ENCODE measurements at regions not wholly inside any gene's neighbourhood (a gene's known extent, or its start where the extent isn't known, plus 50 kb on each side); places are given as distances from the start of the nearest gene placed in this dataset.

DNA sequence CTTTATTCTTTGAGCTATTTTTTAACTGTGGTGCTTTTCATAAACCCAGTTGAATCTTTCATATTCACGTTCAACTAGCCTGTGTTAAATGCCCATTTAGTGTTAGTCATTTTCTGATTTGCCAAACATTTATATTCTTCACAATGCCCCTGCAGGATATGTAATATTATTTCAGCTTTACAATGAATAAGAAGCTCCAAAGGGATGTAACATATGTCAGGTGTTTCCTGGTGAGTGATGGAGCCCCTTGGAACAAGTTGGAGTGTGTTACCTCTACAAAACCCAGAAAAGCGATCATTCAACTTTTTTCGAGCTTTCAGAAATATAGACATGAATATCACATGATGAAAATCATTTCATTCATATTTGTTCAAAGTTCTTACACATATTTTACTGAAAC, 471.0 kb upstream of the CDH2 start:
- no peak for DNase-seq

DNA sequence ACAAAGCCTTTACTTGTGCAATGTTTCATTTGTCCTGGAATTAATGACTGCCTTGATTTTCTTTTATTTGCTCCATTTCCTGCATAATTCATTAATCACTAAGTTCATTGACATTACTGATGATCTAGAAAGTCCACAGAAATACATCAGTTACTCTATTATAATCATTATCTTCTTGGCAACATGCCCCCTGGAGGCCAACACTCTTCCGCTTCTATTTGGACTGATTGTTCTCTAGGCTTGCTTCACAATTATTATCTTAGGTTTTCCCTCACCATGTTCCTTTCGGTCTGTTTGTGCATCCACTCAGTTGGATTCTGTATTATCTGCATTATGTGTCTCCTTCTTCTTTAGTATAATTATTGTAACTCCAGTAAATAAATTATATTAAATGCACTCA, 461.0 kb upstream of the CDH2 start:
- DNase-seq = no peak

DNA sequence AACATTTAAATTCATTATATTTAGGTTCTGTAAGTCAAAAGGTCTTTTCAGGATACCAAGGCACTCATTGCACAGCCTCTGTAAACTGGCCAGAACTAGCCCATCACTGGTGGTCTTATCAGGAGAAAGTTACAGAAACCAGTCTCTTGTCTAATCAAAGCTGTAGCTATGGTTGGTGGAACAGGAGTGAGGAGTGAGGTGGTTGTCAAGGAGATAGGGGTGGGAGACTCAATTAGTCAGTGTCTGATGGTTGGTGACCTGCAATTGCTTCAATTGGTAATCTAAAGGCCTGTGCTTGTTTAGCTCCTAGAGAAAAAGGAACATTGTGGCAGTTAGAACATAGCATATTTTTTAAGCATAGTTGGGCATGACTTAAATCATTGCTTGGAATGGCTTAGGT, 458.6 kb upstream of the CDH2 start:
- no peak for DNase-seq

DNA sequence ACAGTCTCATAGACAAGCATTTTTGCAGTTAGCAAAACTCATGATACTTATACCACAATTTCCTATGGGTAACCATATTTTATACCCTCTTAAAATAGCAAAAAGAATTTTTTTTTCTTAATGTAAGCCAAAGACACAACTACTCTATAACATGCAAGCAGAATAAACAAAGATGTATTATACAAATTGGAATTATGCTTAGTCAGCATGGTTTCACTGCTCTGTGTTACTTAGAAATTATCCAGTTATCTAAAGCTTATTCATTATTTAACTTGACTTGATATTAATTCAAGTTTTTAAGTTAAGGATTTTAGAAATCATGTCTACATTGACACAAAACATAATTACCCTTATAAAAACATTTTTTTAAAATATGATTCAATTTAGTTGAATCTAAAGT, 449.8 kb upstream of the CDH2 start:
- DNase-seq = no peak

DNA sequence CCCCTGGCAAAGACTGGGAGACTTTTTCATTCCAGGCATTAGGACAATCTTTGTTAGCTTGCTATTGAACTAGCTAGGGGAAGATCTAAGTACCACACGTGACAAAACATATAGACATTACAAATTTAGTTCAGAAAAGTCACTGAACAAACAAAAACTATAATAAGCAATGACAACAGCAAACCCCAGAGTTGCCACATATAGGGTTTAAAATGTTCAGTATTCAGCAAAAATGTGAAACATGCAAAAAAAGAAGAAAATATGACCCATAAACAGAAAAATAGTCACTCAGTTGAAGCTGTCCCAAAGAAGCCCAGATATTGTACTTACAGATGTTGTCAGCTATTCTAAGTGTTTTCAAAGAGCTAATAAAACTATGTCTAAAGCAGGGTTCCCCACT, 431.1 kb upstream of the CDH2 start:
- no peak for DNase-seq

DNA sequence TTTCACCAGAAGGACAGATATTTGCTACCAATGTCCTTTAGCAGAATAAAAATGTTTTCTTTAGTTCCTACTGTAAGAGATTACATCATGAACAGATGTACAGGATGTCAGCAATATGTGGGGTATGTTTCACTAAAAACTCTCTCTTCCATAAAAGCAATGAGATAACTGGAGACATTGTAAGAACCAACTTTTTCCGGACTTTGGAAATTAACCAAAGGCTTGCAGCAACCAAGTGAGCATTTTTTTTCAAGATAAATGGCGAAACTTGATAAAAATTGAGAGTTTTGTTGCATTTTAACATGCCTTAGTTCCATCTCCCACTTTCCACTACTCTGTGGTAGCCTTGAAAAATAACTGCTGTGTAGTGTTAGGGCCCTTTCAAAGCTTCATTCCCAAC, 429.8 kb upstream of the CDH2 start:
- no peak for DNase-seq

DNA sequence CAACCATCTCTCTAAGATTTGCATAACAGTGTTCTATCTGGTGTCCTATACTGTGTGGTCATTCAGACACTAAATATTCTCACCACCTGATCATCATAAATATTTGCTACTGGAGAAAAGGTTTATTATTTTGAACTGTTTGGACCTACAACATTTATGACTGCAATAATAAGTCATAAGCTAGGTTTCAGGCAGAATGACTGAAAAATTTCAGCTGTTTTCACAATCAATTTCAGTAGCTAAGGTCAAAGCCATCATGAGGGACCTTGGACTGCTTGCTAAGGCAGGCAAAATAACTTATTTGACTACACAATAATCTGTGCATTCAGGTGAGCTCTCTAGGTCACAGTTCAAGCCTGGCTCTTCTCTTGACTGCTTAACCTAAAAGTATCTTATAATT, 425.5 kb upstream of the CDH2 start:
- DNase-seq = no peak

DNA sequence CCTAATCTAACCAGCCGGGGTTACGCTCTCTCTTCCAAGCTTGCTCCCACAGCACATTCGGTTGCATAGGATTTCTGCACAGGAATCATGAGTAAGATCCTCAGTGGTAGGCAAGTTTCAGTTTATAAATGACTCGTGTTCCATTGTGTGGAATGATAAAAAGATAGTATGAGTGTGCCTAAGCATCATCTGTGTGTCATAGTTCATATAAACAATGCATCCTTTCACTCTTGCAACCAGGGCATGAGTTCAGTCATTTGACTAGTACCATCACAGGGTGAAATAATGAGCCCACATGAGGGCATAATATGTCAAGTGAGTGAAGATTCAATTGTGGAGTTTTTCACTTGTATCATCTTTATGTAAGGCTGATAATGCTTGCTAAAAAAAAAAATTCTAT, 417.1 kb upstream of the CDH2 start:
- DNase-seq = no peak

DNA sequence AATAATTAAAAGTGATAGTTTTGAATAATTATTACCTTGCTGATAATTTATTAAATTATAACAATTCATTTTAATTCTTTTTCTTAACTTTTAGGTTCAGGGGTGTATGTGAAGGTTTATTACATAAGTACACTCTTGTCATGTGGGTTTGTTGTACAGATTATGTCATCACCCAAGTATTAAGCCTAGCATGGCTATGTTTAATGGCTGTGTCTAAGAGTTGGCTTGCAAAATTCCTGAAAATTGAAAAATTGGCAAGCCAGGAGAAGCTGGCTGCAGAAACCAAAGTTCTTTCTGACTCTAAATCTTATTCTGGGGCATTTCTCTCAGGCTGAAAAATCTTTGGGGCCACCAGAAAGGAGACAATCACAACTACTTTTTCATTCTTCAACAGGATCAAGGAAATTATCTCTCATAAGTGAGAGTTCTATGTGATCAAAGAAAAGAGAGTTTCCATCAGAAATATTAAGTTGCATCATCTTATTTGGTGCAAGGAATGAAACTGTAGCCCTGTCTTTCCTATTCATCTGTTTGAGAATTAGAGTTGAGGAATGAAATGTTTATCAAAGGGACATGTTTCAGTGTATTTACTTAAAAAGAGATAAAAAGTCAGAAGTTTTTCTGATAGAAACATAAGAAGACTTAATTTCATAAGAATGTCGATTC, 412.1 kb upstream of the CDH2 start:
- DNase-seq = no peak

DNA sequence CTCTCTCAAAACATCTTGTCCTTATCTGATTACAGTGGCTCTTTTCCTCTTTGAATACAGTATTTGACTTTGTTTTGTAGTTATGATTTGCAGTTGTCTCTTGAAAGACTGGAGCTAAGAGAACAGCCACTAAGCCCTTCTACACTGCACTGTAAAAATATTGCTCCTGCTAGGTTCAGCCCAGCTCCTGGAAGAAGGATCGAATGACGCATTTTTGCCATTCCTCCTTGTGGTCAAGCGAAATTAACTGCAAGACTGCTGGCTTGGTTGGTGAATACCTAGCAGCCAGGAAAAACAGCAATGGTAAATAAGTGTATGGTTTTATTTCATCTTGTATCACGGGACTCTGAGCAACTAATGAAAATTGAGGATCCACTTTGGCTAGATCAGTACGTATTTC, 407.8 kb upstream of the CDH2 start:
- DNase-seq = no peak

DNA sequence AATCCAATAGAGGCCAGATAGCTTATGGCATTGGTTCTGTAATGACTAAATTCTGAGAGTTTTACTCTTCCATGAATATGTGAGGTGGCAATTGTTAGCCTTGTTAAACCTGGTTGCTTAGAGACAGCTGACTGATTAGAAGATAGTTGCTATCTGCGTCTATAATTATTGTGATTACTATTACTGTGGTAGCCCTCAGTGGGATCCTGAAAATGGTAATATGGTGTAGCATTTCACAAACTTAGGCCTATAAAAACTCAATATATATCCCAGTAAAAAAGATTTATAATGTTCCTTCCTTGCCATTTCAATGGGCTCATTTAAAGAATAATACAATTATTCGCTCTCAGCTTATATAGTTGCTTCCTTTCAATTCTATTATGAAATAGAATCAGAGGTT, 405.8 kb upstream of the CDH2 start:
- DNase-seq = no peak

DNA sequence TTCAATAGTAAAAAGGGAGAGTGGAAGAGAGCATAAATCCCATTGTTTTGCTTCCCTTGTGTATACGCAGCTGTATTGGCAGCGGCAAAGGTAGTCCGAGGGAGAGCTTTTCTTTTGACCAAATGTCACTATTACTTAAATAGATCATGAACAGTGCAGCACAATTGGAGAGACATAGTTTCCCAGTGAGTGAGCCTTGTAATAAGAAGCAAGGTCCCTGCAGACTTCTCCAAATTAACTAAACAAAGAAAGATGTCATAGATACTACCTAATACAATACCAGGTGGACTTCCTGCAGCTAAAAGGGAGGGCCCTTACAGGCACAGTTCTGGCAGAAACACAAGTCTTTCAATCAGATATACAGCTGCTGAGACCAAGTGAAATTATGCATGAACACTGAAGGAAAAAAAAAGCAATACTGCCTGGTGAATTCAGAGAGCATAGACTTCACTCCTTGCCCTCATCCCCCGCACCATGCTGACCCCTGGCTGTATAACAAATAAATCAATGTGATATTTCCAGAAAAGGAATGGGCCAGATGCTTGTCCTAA, 404.7 kb upstream of the CDH2 start:
- DNase-seq = no peak

DNA sequence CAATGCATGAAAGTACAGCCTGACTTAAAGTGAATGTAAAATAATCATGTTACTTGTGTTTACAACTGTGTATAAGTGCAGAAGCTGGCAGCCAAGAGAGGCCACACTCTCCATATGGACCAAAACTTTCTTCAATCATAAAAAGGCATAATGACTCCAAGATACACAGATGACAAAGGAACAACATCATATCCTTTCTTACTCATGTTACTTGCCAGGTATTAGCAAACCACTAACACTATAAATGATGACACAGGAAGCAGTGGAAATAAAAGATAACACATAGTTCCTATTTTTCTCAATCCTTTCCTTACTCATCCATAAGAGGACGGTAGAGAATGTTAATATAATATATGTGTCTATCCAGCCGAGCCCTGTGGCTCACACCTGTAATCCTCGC, 400.0 kb upstream of the CDH2 start:
- DNase-seq = no peak

DNA sequence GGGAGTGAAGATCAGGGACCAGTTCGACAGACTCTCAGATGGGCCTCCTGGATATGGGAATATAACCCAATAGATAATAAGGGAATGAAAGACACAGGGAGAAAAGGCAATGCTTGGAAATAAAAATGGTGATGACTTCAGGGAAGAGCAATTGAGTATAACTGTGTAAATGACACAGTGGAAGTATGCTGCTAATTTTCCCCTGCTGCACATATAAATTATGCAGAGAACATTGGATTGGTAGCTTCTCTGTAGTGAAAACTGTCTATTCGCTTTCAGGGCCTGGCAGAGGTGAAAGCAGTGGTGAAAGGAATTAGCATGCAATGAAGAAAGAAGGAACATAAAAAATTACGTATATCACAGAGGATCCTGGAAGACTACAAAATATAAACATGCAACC, 398.2 kb upstream of the CDH2 start:
- no peak for DNase-seq

DNA sequence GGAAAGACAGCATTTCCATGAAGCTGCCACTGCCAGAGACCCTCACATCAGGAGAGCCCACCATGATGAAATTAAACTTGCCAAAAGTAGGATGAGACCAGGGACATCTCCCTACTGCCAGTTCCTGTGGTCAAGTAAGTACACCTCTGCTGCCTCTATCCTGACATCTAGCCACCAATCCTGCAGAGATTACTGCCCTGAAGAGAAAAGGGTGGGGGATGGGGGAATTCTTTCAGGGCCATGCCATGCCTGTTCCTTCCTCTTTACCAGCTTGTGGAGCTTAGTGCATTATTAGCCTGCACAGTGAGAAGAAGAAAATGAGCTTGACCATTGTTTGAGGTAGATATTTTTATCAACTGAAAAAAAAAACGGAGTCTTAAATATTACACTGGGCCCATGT, 397.2 kb upstream of the CDH2 start:
- DNase-seq = no peak

DNA sequence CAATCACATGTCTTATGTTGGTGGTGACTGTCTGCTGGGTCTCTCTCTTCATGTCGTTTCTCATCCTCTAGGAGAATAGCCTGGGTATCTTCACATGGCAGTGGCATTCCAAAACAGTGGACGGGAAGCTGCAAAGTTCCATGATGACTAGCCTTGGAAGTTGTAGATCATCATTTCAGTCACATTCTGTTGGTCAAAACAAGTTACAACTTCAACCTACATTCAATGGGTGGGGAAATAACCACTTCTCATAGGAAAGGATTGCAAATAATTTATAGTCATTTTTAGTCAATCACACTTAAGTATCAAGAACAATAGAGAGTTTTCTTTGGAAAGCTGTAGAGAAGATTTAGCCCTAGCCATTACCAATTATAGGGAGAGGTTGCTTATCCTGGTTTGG, 395.0 kb upstream of the CDH2 start:
- DNase-seq = no peak

DNA sequence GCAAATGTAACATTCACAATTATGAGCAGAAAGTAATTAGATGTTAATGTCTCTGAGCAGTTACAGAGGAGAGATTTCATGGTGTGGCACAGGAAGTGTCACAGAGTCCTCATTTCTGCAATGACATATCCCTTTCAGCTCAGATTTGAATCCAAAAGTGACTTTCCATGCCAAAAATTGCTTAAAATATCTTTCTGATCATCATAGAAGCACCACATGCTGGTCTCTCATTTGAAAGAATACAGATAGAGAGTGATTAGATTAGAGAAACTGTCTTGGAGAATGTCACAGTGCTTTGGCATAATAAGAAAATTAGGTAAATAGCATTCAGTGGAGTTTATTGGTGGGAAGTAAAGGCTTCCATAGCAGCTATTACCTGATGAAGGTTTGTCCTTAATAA, 383.4 kb upstream of the CDH2 start:
- no peak for DNase-seq

DNA sequence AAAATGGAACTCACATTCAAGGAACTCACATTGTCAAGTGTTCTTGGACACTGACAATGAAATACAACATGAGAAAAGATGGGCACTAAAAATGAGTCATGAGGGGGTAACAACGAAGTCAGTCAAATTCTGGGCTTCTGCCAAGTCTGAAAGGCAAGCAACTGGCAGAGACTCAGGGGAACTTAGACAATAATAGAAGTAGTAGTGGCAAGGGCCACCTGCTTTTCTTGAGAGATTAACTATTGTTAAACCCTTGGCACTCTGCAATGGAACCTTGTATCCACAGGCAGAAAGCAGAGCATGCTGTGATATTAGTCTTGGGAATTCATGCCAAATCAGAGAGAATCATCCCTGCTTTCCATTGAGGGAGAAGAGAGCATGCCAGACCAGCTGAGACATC, 382.6 kb upstream of the CDH2 start:
- no peak for DNase-seq

DNA sequence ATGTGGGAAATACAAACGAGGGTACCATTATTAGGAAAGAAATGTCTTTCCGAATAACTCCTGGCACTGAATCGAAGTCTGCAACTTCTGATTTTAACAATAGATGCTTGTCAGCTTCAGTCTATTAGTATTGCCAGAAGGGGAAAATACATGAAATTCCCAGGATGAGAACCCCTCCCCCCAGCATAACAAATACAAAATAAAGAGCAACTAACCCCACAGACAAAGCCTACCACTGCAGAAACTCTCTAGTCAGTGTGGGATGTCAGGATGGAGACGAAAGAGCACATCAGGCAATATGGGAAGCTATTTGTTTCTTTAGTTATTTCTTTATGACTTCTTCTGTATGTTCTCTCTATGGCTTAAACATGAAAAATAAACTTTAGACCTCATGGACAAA, 365.0 kb upstream of the CDH2 start:
- DNase-seq = no peak

DNA sequence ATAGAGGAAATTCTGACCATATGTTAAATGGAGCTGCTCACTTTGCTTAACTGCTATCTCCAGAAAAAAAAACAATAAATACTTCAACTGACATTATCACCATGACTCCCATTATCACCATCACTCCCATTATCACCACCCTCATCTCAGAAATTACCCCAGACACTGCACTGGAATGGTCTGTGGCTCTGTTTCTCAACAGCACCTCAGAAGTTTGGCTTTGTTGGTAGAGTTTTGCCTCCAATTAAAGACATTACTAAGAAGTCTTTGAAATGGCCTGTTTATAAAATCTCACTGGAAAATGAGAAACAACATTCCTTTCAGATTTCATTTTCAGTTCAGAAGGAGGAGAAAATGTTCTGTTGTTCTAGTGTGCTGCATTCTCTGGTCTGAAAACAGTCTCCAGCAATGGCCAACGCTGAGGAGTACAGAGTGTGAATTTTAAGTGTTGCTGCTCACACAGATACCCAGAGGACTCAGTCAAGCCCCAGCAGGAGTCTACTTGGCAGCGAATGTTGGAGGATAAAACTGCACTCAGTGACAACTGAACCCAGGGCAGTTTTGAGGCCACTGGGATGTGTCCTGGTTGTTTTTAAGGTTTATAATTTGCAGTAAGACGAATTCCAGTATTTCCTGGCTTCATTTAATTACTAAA, 364.5 kb upstream of the CDH2 start:
- no peak for DNase-seq

DNA sequence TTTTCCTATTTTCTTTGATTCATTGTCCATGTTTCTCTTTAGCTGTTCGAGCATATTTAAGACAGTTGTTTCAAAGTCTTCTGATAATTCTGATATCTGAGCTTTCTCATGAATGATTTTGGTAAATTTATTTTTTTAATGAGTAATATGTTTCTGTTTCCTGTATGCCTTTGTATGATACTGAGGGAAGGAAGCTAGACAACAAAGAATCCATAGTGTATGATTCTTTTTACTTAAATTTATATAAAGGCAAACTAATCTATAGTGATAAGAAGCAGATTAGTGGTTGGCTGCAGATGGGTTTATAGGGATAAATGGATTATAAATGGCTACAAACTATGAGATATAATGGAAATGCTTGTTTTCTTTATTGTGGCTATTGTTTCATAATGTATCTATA, 352.7 kb upstream of the CDH2 start:
- DNase-seq = no peak

DNA sequence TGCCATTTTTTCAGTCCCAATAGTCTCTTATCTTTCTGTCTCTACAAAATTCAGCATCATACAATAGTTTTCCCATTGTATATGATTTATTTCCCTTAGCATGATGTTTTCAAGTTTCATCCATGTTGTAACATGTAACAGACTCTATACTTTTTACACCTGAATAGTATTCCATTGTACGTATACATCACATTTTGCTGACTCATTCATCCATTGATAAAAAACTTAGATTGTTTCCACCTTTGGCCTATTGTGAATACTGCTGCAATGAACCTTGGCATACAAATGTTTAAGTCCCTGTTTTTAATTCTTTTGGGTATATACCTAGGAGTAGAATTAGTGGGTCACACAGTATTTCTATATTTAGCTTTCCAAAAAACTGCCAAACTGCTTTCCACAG, 349.3 kb upstream of the CDH2 start:
- no peak for DNase-seq

DNA sequence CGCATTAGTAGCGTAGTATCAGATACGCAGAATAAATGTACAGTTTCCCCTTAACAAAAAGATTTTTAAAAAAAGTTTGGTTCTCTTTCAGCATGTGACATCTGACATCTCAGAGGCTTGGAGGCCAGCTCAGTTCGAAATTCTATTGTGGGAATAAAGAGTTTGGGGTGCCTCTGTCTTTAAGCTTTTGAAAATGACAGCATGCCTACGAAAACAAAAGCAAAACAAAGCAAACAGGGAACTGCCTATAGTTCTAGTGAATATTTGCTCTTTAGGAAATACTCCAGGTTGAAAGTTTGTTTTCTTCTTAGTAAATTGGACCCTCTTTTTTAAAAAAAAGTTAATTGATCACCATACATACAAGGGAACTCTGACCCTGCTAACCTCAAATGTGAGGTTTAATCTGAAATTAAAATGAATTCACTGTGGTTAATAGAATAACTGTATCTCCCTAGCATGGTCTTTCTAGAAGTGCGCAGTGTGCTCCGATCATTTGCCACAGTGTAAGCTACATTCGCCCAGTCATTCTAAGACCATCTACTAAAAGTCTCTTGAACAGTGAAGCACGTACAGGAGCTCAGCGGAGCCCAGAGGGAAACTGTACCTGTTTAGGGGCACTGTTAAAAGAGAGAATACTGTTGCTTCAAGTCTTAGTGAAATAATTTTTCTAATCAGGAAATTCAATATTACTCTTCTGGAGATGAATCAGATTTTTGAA, 347.0 kb upstream of the CDH2 start:
- DNase-seq = no peak

DNA sequence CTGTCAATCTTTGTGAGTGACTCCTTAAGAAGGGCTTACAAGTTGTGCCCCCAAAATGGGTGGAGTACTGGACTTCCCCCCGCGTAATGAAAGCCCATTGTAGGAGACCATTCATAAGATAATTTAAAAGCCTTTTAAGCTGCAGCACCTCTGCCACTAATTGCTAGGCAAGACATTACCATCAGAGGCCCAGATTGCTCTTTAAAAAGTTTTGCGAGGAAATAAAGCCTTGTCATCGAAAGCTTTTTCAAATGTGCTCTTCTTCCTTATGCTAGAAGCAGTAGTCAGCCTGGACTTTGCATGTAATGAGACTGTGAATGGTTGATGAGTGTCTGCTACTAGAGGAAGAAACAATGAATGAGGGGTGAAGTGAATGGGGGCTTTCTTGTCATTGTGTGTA, 345.3 kb upstream of the CDH2 start:
- DNase-seq = no peak

Measured in NCI-H2107 (cell line).